GM12878 (cell line): ENCODE measurements at regions not wholly inside any gene's neighbourhood (a gene's known extent, or its start where the extent isn't known, plus 50 kb on each side); places are given as distances from the start of the nearest gene placed in this dataset.

Source experiments
- ATAC-seq: fragments of 200-7000 bp; cut with Tn5 transposase; 3 replicates; pipeline ENCODE4 v1.9.1; 2020; ENCODE audit warnings: mild to moderate bottlenecking, moderate library complexity
- BruUV-seq: library from RNA; stranded (reverse); fragments of 400-500 nt; replicated peaks from 2 replicates; lab custom pipeline; 2021; lab: Mats Ljungman, UMichigan
- CTCF ChIA-PET: fragments of 300-600 bp; sonication (Branson Sonifier 250); formaldehyde crosslinking; extraction: SDS; loops from one replicate; lab custom pipeline; 2021; ENCODE audit warnings: inconsistent platforms; lab: Yijun Ruan, JAX
- POLR2A ChIA-PET: fragments of 350-600 bp; formaldehyde crosslinking; extraction: SDS; loops from one replicate; lab custom pipeline; 2021; ENCODE audit warnings: inconsistent platforms; lab: Charles Lee
- RAD21 ChIA-PET: fragments of 300-600 bp; sonication (Branson Sonifier 250); formaldehyde crosslinking; loops from one replicate; lab custom pipeline; 2023; ENCODE audit warnings: antibody characterized with exemption; ENCODE audit not compliant: unreplicated experiment; lab: Charles Lee
- SMC1A ChIA-PET: fragments of 300-600 bp; sonication (Branson Sonifier 250); formaldehyde crosslinking; loops from one replicate; lab custom pipeline; 2023; ENCODE audit not compliant: unreplicated experiment, uncharacterized antibody; lab: Charles Lee
- DNase-seq: peaks from one replicate; pipeline ENCODE4 v3.0.0-alpha.2; 2011; ENCODE audit warnings: low read depth, low spot score
- FAIRE-seq: peaks from 3 replicates; lab custom pipeline; 2011; peaks lifted over from hg19 to GRCh38; lab: Jason Lieb, UNC
- H2AFZ ChIP-seq: 2 replicates; pipeline ENCODE4 v1.6.0; 2011; ENCODE audit warnings: low read depth, low read length, control low read depth; ENCODE audit not compliant: control insufficient read depth
- H3K27ac ChIP-seq: 2 replicates; pipeline ENCODE4 v1.5.1; 2011; ENCODE audit warnings: control low read depth; ENCODE audit not compliant: control insufficient read depth, insufficient read depth
- H3K27me3 ChIP-seq, 2 experiments: replicated peaks in 1 of 2; 2 replicates each; pipeline versions ENCODE4 v1.6.0 to v1.6.1; 2011; ENCODE audit warnings: low read length in 1 of 2; ENCODE audit not compliant: control insufficient read depth in 2 of 2, insufficient read depth in 2 of 2
- H3K36me3 ChIP-seq, 2 experiments: 2 replicates each; pipeline ENCODE4 v1.5.1; 2011; ENCODE audit warnings: low read length in 1 of 2; ENCODE audit not compliant: control insufficient read depth in 2 of 2, insufficient read depth in 2 of 2
- H3K4me1 ChIP-seq: 2 replicates; pipeline ENCODE4 v1.6.1; 2011; ENCODE audit warnings: mild to moderate bottlenecking, low read length, moderate library complexity, mixed read lengths; ENCODE audit not compliant: control insufficient read depth, insufficient read depth
- H3K4me2 ChIP-seq: 2 replicates; pipeline ENCODE4 v1.6.0; 2011; ENCODE audit warnings: control low read depth; ENCODE audit not compliant: control insufficient read depth, insufficient read depth
- H3K4me3 ChIP-seq: fragments of 200-600 bp; sonication (generic); 2 replicates; pipeline ENCODE4 v1.5.1; 2016
- H3K79me2 ChIP-seq: 2 replicates; pipeline ENCODE4 v1.6.0; 2011; ENCODE audit warnings: low read length; ENCODE audit not compliant: control insufficient read depth, insufficient read depth
- H3K9ac ChIP-seq: 2 replicates; pipeline ENCODE4 v1.8.0; 2011; ENCODE audit warnings: low read length, control low read depth, mixed read lengths; ENCODE audit not compliant: control insufficient read depth, insufficient read depth
- H3K9me3 ChIP-seq: replicated peaks from 3 replicates; pipeline ENCODE4 v1.5.1; 2011; ENCODE audit warnings: mild to moderate bottlenecking, low read length; ENCODE audit not compliant: control insufficient read depth, insufficient read depth
- H4K20me1 ChIP-seq: 2 replicates; pipeline ENCODE4 v1.6.0; 2011; ENCODE audit not compliant: control insufficient read depth, insufficient read depth
- CHD2 ChIP-seq: IDR thresholded peaks from 2 replicates; pipeline ENCODE4 v1.6.1; 2011; ENCODE audit warnings: low read depth, low read length, improper control_type of control experiment, borderline replicate concordance
- DPF2 ChIP-seq: fragments of 450-650 bp; IDR thresholded peaks from 2 replicates; pipeline ENCODE4 v1.6.1; 2017; ENCODE audit warnings: mild to moderate bottlenecking
- FOXK2 ChIP-seq: fragments of 450-650 bp; IDR thresholded peaks from 2 replicates; pipeline ENCODE4 v1.6.1; 2017; ENCODE audit warnings: mild to moderate bottlenecking, moderate library complexity
- GATAD2B ChIP-seq: fragments of 450-650 bp; conservative IDR thresholded peaks from 2 replicates; pipeline ENCODE4 v1.6.1; 2017; ENCODE audit warnings: low read depth, mild to moderate bottlenecking, moderate library complexity
- HDAC2 ChIP-seq: fragments of 200-600 bp; sonication (generic); IDR thresholded peaks from 2 replicates; pipeline ENCODE4 v1.6.1; 2017
- IKZF1 ChIP-seq: fragments of 450-650 bp; conservative IDR thresholded peaks from 2 replicates; pipeline ENCODE4 v1.6.1; 2017; ENCODE audit warnings: antibody characterized with exemption, mild to moderate bottlenecking
- KLF5 ChIP-seq: fragments of 450-650 bp; IDR thresholded peaks from 2 replicates; pipeline ENCODE4 v1.6.1; 2014; ENCODE audit warnings: mild to moderate bottlenecking; ENCODE audit not compliant: partially characterized antibody
- WGBS: methylation state at CpG from one replicate; pipeline ENCODE4 v1.1.6; 2016; ENCODE audit warnings: low lambda C conversion rate; ENCODE audit not compliant: insufficient replicate concordance, insufficient coverage; ENCODE audit errors: missing lambda C conversion rate; 5-methylcytosine and 5-hydroxymethylcytosine counted together
- in situ Hi-C: fragments of 300-500 bp; cut with MboI; formaldehyde crosslinking; loops from 9 replicates; pipeline ENCODE4 v1.14.3; 2018; ENCODE audit warnings: mixed read lengths
- intact Hi-C: fragments of 100-400 bp; cut with micrococcal nuclease; formaldehyde crosslinking; loops from one replicate; pipeline ENCODE4 v1.14.2; 2022; ENCODE audit not compliant: unreplicated experiment
- TF ChIP-seq, protein P1 (sequence below), 3 experiments: IDR thresholded peaks in 2 of 3; conservative IDR thresholded peaks in 1 of 3; 2 replicates each; pipeline ENCODE4 v1.5.1; 2011; ENCODE audit warnings: low read depth in 3 of 3, low read length in 3 of 3, mild to moderate bottlenecking in 3 of 3, control low read depth in 2 of 3, moderate library complexity in 2 of 3, inconsistent platforms in 1 of 3, mixed read lengths in 1 of 3; ENCODE audit not compliant: control insufficient read depth in 2 of 3, insufficient read depth in 1 of 3; ENCODE audit errors: extremely low read depth in 1 of 3
- TF ChIP-seq, protein P2 (sequence below): fragments of 150-350 bp; IDR thresholded peaks from 2 replicates; pipeline ENCODE4 v1.6.1; 2014; ENCODE audit warnings: mild to moderate bottlenecking, low read depth, low read length
- TF ChIP-seq, protein P3 (sequence below): fragments of 450-650 bp; IDR thresholded peaks from 2 replicates; pipeline ENCODE4 v1.6.1; 2017; ENCODE audit warnings: mild to moderate bottlenecking

DNA sequence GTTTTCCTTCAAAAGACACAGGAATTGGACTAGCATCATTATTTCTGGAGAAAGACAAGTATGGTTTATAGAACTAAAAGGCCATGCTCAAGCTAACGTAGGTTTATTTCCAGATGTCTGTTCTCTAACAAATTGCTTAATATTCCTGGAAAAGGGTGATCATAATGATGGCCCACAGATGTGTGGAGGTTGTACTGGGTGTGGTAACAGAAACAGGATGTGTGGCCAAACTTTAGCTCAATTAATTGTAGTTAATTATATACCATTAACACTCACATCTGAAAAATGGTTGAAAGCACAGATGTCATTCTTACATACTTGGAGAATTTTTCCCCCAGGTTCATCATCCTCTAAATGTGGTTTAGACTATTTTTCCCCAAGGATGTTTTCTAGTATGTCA lies 292.7 kb upstream of the RASA1 start:
- no peak for TF ChIP-seq CHD2
- TF ChIP-seq, protein P1, sequence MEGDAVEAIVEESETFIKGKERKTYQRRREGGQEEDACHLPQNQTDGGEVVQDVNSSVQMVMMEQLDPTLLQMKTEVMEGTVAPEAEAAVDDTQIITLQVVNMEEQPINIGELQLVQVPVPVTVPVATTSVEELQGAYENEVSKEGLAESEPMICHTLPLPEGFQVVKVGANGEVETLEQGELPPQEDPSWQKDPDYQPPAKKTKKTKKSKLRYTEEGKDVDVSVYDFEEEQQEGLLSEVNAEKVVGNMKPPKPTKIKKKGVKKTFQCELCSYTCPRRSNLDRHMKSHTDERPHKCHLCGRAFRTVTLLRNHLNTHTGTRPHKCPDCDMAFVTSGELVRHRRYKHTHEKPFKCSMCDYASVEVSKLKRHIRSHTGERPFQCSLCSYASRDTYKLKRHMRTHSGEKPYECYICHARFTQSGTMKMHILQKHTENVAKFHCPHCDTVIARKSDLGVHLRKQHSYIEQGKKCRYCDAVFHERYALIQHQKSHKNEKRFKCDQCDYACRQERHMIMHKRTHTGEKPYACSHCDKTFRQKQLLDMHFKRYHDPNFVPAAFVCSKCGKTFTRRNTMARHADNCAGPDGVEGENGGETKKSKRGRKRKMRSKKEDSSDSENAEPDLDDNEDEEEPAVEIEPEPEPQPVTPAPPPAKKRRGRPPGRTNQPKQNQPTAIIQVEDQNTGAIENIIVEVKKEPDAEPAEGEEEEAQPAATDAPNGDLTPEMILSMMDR (IDR thresholded peaks at IDR 0.05 in 2 of 3, conservative IDR thresholded peaks at IDR 0.05 in 1 of 3; ENCODE audit: control insufficient read depth in 2 of 3, extremely low read depth in 1 of 3, insufficient read depth in 1 of 3, low read depth in 3 of 3, low read length in 3 of 3): no peak
- TF ChIP-seq, protein P2, sequence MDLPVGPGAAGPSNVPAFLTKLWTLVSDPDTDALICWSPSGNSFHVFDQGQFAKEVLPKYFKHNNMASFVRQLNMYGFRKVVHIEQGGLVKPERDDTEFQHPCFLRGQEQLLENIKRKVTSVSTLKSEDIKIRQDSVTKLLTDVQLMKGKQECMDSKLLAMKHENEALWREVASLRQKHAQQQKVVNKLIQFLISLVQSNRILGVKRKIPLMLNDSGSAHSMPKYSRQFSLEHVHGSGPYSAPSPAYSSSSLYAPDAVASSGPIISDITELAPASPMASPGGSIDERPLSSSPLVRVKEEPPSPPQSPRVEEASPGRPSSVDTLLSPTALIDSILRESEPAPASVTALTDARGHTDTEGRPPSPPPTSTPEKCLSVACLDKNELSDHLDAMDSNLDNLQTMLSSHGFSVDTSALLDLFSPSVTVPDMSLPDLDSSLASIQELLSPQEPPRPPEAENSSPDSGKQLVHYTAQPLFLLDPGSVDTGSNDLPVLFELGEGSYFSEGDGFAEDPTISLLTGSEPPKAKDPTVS: no peak
- no peak for TF ChIP-seq HDAC2
- no peak for TF ChIP-seq IKZF1
- no peak for TF ChIP-seq KLF5
- TF ChIP-seq DPF2: no peak
- TF ChIP-seq FOXK2: no peak
- no peak for TF ChIP-seq GATAD2B
- TF ChIP-seq, protein P3, sequence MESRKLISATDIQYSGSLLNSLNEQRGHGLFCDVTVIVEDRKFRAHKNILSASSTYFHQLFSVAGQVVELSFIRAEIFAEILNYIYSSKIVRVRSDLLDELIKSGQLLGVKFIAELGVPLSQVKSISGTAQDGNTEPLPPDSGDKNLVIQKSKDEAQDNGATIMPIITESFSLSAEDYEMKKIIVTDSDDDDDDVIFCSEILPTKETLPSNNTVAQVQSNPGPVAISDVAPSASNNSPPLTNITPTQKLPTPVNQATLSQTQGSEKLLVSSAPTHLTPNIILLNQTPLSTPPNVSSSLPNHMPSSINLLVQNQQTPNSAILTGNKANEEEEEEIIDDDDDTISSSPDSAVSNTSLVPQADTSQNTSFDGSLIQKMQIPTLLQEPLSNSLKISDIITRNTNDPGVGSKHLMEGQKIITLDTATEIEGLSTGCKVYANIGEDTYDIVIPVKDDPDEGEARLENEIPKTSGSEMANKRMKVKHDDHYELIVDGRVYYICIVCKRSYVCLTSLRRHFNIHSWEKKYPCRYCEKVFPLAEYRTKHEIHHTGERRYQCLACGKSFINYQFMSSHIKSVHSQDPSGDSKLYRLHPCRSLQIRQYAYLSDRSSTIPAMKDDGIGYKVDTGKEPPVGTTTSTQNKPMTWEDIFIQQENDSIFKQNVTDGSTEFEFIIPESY: no peak
- H3K79me2 ChIP-seq: no peaks in the 10 kb centered on the region
- no peaks in the 10 kb centered on the region for H4K20me1 ChIP-seq
- CTCF ChIA-PET: interaction anchor here (0.6 to 1.8 kb wide), 4 partner anchors 11 to 426 kb away, joined by 3 to 4 read pairs (median 3); no protein-coding TSS in a partner anchor
- H3K4me3 ChIP-seq: no peak overlapping the region
- no peaks in the 10 kb centered on the region for H3K4me1 ChIP-seq
- BruUV-seq: no TSS peak
- H3K4me2 ChIP-seq: no peak overlapping the region
- FAIRE-seq (no peak), ATAC-seq (no peak), DNase-seq (no peak)
- no peak overlapping the region for H2AFZ ChIP-seq
- intact Hi-C loops (no loop called here), in situ Hi-C loops (no loop called here)
- no peak overlapping the region for H3K9ac ChIP-seq
- SMC1A ChIA-PET: interaction anchor here (1.0 kb wide), 1 partner anchor 425 kb away, joined by 3 read pairs; no protein-coding TSS in a partner anchor
- POLR2A ChIA-PET: no interaction called here
- no peaks in the 10 kb centered on the region for H3K27me3 ChIP-seq
- RAD21 ChIA-PET: no interaction called here
- WGBS: 8% methylated on average over 1 of the region's 1 CpG
- no peaks in the 10 kb centered on the region for H3K9me3 ChIP-seq
- H3K36me3 ChIP-seq: no peaks in the 10 kb centered on the region
- H3K27ac ChIP-seq: no peak overlapping the region
